Fibroblast of lung (primary cell): ENCODE measurements at regions not wholly inside any gene's neighbourhood (a gene's known extent, or its start where the extent isn't known, plus 50 kb on each side); places are given as distances from the start of the nearest gene placed in this dataset.

Experiments
- DNase-seq, 2 donors: peaks; one replicate each; pipeline versions ENCODE4 v3.0.0 to v3.0.0-alpha.2; 2010; ENCODE audit warnings: low read depth in 2 of 2
- H2AFZ ChIP-seq: 2 replicates; pipeline ENCODE4 v1.5.1; 2012; ENCODE audit warnings: low read length, control low read depth, inconsistent platforms
- H3K27ac ChIP-seq: 2 replicates; pipeline ENCODE4 v1.5.1; 2011; ENCODE audit warnings: low read length, control low read depth; ENCODE audit not compliant: insufficient read depth
- H3K27me3 ChIP-seq: 2 replicates; pipeline ENCODE4 v1.5.1; 2011; ENCODE audit warnings: mild to moderate bottlenecking, low read length; ENCODE audit not compliant: control insufficient read depth, insufficient read depth
- H3K36me3 ChIP-seq: 2 replicates; pipeline ENCODE4 v1.5.1; 2011; ENCODE audit warnings: low read length; ENCODE audit not compliant: control insufficient read depth, insufficient read depth
- H3K4me1 ChIP-seq: 2 replicates; pipeline ENCODE4 v1.5.1; 2011; ENCODE audit warnings: low read length; ENCODE audit not compliant: control insufficient read depth, insufficient read depth; ENCODE audit errors: extremely low read depth
- H3K4me2 ChIP-seq: 2 replicates; pipeline ENCODE4 v1.5.1; 2011; ENCODE audit warnings: low read length, control low read depth; ENCODE audit not compliant: insufficient read depth; ENCODE audit errors: extremely low read depth
- H3K4me3 ChIP-seq, 4 experiments: fragments of 200-600 bp in 1 of 4; sonication (generic) in 1 of 4; replicated peaks in 1 of 4; 2 replicates each; pipeline ENCODE4 v1.5.1; 2011 to 2016; ENCODE audit warnings: low read length in 4 of 4, low read depth in 3 of 4, mild to moderate bottlenecking in 3 of 4, control low read depth in 2 of 4, inconsistent platforms in 1 of 4, mixed read lengths in 1 of 4; ENCODE audit not compliant: insufficient read depth in 1 of 4; ENCODE audit errors: control extremely low read depth in 1 of 4
- H3K79me2 ChIP-seq: 2 replicates; pipeline ENCODE4 v1.5.1; 2012; ENCODE audit warnings: mild to moderate bottlenecking, low read length, inconsistent platforms; ENCODE audit not compliant: control insufficient read depth, insufficient read depth
- H3K9ac ChIP-seq: 2 replicates; pipeline ENCODE4 v1.5.1; 2011; ENCODE audit warnings: mild to moderate bottlenecking, low read length, control low read depth; ENCODE audit not compliant: insufficient read depth
- H3K9me3 ChIP-seq: 2 replicates; pipeline ENCODE4 v1.5.1; 2012; ENCODE audit warnings: low read depth, low read length; ENCODE audit not compliant: control insufficient read depth, insufficient read depth
- H4K20me1 ChIP-seq: 2 replicates; pipeline ENCODE4 v1.5.1; 2011; ENCODE audit warnings: low read length; ENCODE audit not compliant: control insufficient read depth, insufficient read depth; ENCODE audit errors: extremely low read depth
- EZH2 ChIP-seq: IDR thresholded peaks from 2 replicates; pipeline ENCODE4 v1.5.1; 2012; ENCODE audit warnings: low read length, control low read depth, mild to moderate bottlenecking; ENCODE audit errors: missing control alignments
- TF ChIP-seq, protein P1 (sequence below), 2 donors: IDR thresholded peaks in 1 of 2; conservative IDR thresholded peaks in 1 of 2; 1 replicate in 1 of 2; 2 replicates in 1 of 2; pipeline ENCODE4 v1.5.1; 2011 to 2012; ENCODE audit warnings: low read length in 2 of 2, control low read depth in 1 of 2, inconsistent platforms in 1 of 2, low read depth in 1 of 2, mild to moderate bottlenecking in 1 of 2

DNA sequence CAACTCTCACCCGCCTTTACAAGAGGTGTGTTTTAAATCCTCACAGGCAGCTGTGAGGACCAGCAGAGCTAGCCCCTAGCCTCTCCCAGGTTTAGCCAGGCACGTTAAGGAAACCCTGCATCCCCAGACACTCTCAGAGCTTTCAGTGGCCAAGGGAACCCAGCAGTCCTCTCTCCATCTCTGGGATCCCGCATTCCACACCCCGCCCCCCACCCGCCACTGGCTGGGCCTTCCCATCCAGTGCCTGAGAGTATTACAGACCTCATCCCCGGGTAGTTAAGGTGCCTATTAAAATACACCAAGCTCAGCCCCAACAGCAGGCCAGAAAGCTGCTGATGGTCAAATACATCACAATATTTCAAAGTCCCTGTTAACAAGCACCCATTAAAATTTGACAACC lies 256.2 kb downstream of the BCOR start:
- no peak overlapping the region for H2AFZ ChIP-seq
- H3K27me3 ChIP-seq: no peaks in the 10 kb centered on the region
- H3K4me2 ChIP-seq: no peak overlapping the region
- H3K4me1 ChIP-seq: no peaks in the 10 kb centered on the region
- no peak overlapping the region for H3K27ac ChIP-seq
- TF ChIP-seq EZH2: no peak
- TF ChIP-seq, protein P1, sequence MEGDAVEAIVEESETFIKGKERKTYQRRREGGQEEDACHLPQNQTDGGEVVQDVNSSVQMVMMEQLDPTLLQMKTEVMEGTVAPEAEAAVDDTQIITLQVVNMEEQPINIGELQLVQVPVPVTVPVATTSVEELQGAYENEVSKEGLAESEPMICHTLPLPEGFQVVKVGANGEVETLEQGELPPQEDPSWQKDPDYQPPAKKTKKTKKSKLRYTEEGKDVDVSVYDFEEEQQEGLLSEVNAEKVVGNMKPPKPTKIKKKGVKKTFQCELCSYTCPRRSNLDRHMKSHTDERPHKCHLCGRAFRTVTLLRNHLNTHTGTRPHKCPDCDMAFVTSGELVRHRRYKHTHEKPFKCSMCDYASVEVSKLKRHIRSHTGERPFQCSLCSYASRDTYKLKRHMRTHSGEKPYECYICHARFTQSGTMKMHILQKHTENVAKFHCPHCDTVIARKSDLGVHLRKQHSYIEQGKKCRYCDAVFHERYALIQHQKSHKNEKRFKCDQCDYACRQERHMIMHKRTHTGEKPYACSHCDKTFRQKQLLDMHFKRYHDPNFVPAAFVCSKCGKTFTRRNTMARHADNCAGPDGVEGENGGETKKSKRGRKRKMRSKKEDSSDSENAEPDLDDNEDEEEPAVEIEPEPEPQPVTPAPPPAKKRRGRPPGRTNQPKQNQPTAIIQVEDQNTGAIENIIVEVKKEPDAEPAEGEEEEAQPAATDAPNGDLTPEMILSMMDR (conservative IDR thresholded peaks at IDR 0.05 in 1 of 2, IDR thresholded peaks at IDR 0.05 in 1 of 2; ENCODE audit: low read depth in 1 of 2, low read length in 2 of 2): no peak
- H3K79me2 ChIP-seq: no peaks in the 10 kb centered on the region
- H3K9ac ChIP-seq: no peak overlapping the region
- no peaks in the 10 kb centered on the region for H4K20me1 ChIP-seq
- H3K4me3 ChIP-seq: no peak overlapping the region
- DNase-seq: no peak
- no peaks in the 10 kb centered on the region for H3K9me3 ChIP-seq
- no peaks in the 10 kb centered on the region for H3K36me3 ChIP-seq

DNA sequence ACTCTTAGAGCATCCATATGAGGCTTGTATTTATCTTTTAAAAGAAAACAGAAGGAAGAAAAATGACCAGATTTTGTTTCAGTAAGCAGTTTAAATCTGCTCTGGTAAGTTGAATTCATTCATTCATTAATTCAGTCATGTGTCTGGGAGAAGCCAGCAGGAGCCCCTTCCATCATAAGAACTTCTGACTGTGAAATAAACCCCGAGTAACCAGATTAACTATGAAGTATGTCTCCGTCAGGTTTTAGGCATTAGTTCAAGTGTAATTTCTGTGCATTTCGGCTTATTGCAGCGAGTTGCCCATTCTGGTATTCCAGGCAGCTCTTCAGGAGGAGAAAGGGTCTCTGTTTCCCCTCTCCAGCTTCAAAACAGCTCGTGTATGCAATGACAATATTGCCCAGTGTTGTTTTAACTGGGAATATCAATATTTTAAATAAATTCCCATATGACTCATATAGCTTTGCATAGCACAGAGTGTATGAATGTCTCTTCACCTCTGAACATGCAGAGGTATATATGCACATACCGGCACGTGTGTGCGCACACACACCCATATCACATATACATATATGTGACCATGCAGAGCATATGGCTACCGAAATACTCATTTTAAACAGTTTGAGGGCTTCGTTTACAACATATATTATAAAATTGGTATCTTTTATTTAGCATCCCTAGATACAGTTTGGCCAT lies 255.3 kb downstream of the BCOR start:
- Histone ChIP-seq H3K4me3 (no peak overlapping the region), H3K36me3 (no peaks in the 10 kb centered on the region), H3K9ac (no peak overlapping the region), H3K4me1 (no peaks in the 10 kb centered on the region), H3K27ac (no peak overlapping the region), H3K9me3 (no peaks in the 10 kb centered on the region), H4K20me1 (no peaks in the 10 kb centered on the region), H2AFZ (no peak overlapping the region), H3K27me3 (no peaks in the 10 kb centered on the region), H3K4me2 (no peak overlapping the region), H3K79me2 (no peaks in the 10 kb centered on the region)
- TF ChIP-seq, protein P1 (conservative IDR thresholded peaks at IDR 0.05 in 1 of 2, IDR thresholded peaks at IDR 0.05 in 1 of 2; ENCODE audit: low read depth in 1 of 2, low read length in 2 of 2): no peak
- no peak for TF ChIP-seq EZH2
- no peak for DNase-seq

DNA sequence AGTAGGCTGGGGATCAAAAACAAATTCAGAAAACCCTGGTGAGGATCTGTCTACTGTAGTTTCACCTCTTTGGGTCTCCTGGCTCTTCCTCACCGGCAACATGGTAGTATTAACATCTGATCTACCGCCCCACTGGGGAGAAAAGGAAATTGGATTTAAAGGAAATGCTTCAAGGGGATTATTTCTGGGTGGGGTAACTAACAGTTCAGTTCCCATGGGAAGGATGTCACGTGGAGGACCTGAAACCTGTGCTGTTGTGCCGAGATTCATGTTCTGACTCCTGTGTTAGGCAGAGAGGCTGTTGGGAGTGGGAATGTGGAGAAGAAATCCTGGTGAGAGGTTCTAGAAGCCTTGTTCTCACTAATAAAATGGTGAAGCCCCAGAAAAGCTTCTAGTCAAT lies 254.4 kb downstream of the BCOR start:
- Histone ChIP-seq H3K79me2 (no peaks in the 10 kb centered on the region), H3K27ac (no peak overlapping the region), H3K27me3 (no peaks in the 10 kb centered on the region), H3K36me3 (no peaks in the 10 kb centered on the region), H4K20me1 (no peaks in the 10 kb centered on the region), H2AFZ (no peak overlapping the region), H3K9ac (no peak overlapping the region), H3K4me2 (no peak overlapping the region), H3K9me3 (no peaks in the 10 kb centered on the region), H3K4me1 (no peaks in the 10 kb centered on the region), H3K4me3 (no peak overlapping the region)
- no peak for DNase-seq
- TF ChIP-seq, protein P1 (conservative IDR thresholded peaks at IDR 0.05 in 1 of 2, IDR thresholded peaks at IDR 0.05 in 1 of 2; ENCODE audit: low read depth in 1 of 2, low read length in 2 of 2): no peak
- TF ChIP-seq EZH2: no peak
